GM12873 (cell line): ENCODE measurements at regions not wholly inside any gene's neighbourhood (a gene's known extent, or its start where the extent isn't known, plus 50 kb on each side); places are given as distances from the start of the nearest gene placed in this dataset.

Experiments
- CTCF ChIP-seq: IDR thresholded peaks from 2 replicates; pipeline ENCODE4 v1.5.1; 2012; ENCODE audit warnings: low read depth, mild to moderate bottlenecking, moderate library complexity, low read length, control low read depth; ENCODE audit not compliant: insufficient read depth; ENCODE audit errors: missing control alignments

- TF ChIP-seq CTCF = no peak
Measured at GRCh38 chr2:139685090-139685983, 905.1 kb upstream of the NXPH2 start.

GRCh38 chr2:139684286-139684860 lies 904.2 kb upstream of the NXPH2 start:
- TF ChIP-seq CTCF = no peak

- TF ChIP-seq CTCF = no peak
Measured at GRCh38 chr2:139674577-139674976, 894.4 kb upstream of the NXPH2 start.

DNA sequence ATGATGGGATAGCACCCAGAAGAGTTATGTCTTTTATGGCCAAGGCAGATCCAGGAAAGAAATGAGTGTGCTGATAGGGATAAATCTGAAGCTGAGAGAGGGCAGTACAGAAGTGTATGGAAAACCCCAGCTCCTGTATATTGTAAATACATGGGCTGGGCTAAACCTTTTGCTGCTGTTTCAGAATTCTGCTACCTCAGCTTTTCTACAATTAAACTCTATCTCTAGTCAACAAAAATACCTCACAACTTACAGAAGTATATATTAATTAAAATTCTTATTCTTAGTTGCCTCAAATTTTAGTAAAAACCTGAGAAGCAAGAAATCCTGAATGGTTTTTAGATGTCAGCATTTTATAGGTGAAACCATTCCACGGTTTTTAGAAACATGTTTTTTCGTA lies 889.5 kb upstream of the NXPH2 start:
- no peak for TF ChIP-seq CTCF

DNA sequence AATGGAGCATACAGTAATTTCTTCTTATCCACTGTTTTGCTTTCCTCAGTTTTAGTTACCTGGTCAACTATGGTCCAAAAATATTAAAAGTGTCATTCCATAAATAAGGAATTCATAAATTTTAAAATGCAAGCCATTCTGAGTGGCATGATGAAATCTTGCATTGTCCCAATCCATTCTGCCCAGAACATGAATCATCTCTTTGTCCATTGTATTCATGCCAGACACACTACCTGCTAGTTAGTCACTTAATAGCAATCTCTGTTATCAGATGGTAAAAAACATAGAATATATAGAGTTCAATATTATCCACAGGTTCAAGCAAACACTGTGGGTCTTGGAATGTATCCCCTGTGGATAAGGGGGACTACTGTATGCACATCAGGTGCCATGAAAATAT lies 872.2 kb upstream of the NXPH2 start:
- TF ChIP-seq CTCF = no peak

- no peak for TF ChIP-seq CTCF
Measured at GRCh38 chr2:139645617-139646016, 865.4 kb upstream of the NXPH2 start.

GRCh38 chr2:139643139-139643538 lies 862.9 kb upstream of the NXPH2 start:
- TF ChIP-seq CTCF = no peak
